Small intestine (tissue), 7 donors: ENCODE measurements at regions not wholly inside any gene's neighbourhood (a gene's known extent, or its start where the extent isn't known, plus 50 kb on each side); places are given as distances from the start of the nearest gene placed in this dataset.
A peak's percentile ranks its signal among the peaks of the same experiment; 100 is the strongest.
"Not testable (repeated sequence)": the region's sequence is repeated elsewhere in the genome, so short reads cannot be mapped to it uniquely, and the experiment has no call there.

Source experiments
- DNase-seq, 2 donors: peaks; one replicate each; pipeline versions ENCODE4 v3.0.0 to v3.0.0-alpha.2; 2013
- FAIRE-seq: peaks from 2 replicates; lab custom pipeline; 2012; peaks lifted over from hg19 to GRCh38; lab: Jason Lieb, UNC
- H3K27ac ChIP-seq, 3 donors: one replicate each; pipeline ENCODE4 v1.5.1; 2013; ENCODE audit warnings: low read length in 2 of 3, mild to moderate bottlenecking in 2 of 3, control low read depth in 1 of 3, inconsistent platforms in 1 of 3, low read depth in 1 of 3, moderate library complexity in 1 of 3
- H3K27me3 ChIP-seq, 3 donors: one replicate each; pipeline ENCODE4 v1.6.1; 2013; ENCODE audit warnings: low read length in 3 of 3, inconsistent platforms in 1 of 3; ENCODE audit not compliant: control insufficient read depth in 3 of 3, insufficient read depth in 3 of 3
- H3K36me3 ChIP-seq, 3 donors: one replicate each; pipeline ENCODE4 v1.6.1; 2013; ENCODE audit warnings: low read length in 3 of 3, inconsistent platforms in 1 of 3, low read depth in 1 of 3, mild to moderate bottlenecking in 1 of 3, moderate library complexity in 1 of 3; ENCODE audit not compliant: control insufficient read depth in 3 of 3, insufficient read depth in 2 of 3
- H3K4me1 ChIP-seq, 3 donors: one replicate each; pipeline ENCODE4 v1.6.1; 2013; ENCODE audit warnings: low read length in 2 of 3, inconsistent platforms in 1 of 3, low read depth in 1 of 3, mild to moderate bottlenecking in 1 of 3, moderate library complexity in 1 of 3; ENCODE audit not compliant: control insufficient read depth in 3 of 3, insufficient read depth in 2 of 3
- H3K4me3 ChIP-seq, 3 donors: one replicate each; pipeline ENCODE4 v1.5.1; 2013; ENCODE audit warnings: low read length in 3 of 3, control low read depth in 1 of 3, inconsistent platforms in 1 of 3, low read depth in 1 of 3, mild to moderate bottlenecking in 1 of 3, moderate library complexity in 1 of 3
- H3K9me3 ChIP-seq, 2 donors: one replicate each; pipeline ENCODE4 v1.6.1; 2013; ENCODE audit warnings: low read depth in 1 of 2, low read length in 1 of 2; ENCODE audit not compliant: control insufficient read depth in 2 of 2, insufficient read depth in 1 of 2
- WGBS, 3 donors: extraction: QIAGEN DNeasy Blood & Tissue Kit; methylation state at CpG; one replicate each; pipeline ENCODE4 v1.1.7; 2013; 5-methylcytosine and 5-hydroxymethylcytosine counted together
- donor health status: healthy with polysubstance abuse.
- donor health status: control.
- donor health status: control.
- donor health status: Bipolar disorder and iron deficiency.
- donor health status: healthy.

DNA sequence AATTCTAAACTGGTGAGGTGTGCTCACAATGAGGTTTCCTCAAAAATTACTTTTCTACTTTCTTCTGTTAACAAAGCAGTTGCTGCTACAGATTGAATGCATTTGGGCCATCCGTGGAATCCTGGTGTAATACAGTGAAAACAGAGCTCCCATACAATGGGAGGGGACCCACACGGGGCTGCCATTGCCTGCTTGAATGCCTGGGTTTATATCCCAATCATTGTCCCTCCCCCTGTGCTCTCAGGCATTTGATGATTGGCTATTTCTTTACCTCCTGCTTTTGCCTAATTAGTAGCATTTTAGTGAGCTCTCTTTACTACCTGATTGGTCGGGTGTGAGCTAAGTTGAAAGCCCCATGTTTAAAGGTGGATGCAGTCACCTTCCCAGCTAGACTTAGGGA is 52.9 kb upstream of the CSF1 start:
- not testable (repeated sequence) for H3K9me3 ChIP-seq, H3K27me3 ChIP-seq, H3K4me3 ChIP-seq, H3K36me3 ChIP-seq, DNase-seq, H3K27ac ChIP-seq, FAIRE-seq
- 75 to 89% (median 83%) methylated on average over 3 of the region's 3 CpGs for WGBS, 3 donors
- H3K4me1 ChIP-seq: peaks cover 0 to 15% (median 0%) of the 10 kb centered on the region in 3 donors

DNA sequence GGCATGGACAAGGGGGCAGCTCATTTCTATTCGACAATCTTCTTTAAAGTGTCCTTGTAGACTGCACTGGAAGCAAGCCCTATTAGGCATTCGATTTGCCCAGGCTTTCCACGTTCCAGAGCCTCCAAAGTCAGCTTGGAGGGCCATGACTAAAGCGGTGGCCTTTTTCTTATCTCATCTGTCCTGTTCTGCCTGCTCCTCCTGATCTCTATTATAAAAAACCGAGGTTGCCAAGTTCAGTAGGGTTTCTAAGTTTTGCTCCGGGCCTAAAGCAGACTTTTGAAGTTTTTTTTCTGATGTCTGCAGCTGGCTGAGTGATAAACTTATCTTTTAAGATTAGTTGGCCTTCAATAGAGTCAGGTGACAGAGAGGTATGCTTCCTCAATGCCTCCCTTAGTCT is 54.7 kb upstream of the CSF1 start:
- FAIRE-seq, H3K9me3 ChIP-seq, H3K4me3 ChIP-seq, H3K36me3 ChIP-seq, H3K27me3 ChIP-seq: not testable (repeated sequence)
- Histone ChIP-seq H3K27ac (peak overlapping the region in 1 of 3 donors; percentile 66), H3K4me1 (peaks cover 0 to 15% (median 0%) of the 10 kb centered on the region in 3 donors)
- 10 to 56% (median 26%) methylated on average over 6 of the region's 6 CpGs for WGBS, 3 donors
- DNase-seq: peak; percentile 17 to 26

DNA sequence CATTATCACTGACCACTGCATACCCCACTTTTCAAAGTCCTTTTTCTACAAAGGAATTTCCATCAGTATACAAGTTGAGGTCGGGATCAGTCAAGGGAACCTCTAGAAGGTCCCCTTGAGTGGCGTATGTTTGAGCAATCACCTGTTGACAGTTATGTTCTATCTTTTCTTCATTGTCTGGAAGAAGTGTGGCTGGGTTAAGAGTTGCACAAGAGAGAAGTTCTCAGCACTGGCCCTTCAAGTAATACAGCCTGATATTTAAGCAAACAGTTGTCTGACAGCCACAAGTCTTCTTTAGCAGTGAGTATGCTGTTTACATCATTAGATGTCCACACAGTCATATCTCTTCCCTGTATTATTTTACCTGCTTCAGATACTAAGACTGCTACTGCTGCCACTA is 56.7 kb upstream of the CSF1 start:
- FAIRE-seq, H3K27me3 ChIP-seq, H3K27ac ChIP-seq, H3K9me3 ChIP-seq, H3K4me3 ChIP-seq, H3K36me3 ChIP-seq, DNase-seq: not testable (repeated sequence)
- peaks cover 0 to 15% (median 0%) of the 10 kb centered on the region in 3 donors for H3K4me1 ChIP-seq
- 77 to 93% (median 91%) methylated on average over 2 of the region's 2 CpGs for WGBS, 3 donors

DNA sequence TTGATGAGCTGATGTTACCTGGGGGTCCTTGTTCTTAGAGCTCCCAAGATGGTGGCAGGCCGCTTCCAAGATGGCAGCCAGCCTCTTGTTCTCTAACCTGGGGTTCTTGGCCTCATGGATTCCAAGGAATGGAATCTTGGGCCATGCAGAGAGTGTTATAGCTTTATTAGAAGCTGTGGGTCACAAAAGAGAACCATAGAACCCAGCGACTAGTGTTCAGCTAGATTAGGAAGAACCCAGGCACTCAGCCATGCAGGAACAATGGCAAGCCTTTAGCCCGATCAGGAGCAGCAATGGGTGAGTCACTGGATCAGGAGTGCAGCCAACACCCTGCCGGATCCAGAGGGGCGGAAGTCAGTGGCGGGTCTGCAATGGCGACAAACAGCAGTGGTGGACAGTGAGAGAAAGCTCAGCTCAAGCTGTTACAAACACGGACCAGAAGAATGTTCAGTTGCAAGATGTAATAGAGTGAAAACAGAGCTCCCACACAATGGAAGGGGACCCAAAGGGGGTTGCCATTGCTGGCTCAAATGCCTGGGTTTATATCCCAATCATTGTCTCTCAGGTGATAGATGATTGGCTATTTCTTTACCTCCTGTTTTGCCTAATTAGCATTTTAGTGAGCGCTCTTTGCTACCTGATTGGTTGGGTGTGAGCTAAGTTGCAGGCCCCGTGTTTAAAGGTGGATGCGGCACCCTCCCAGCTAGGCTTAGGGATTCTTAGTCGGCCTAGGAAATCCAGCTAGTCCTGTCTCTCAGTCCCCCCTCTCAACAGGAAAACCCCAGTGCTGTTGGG is 58.2 kb upstream of the CSF1 start:
- not testable (repeated sequence) for H3K9me3 ChIP-seq, H3K36me3 ChIP-seq, H3K27me3 ChIP-seq, FAIRE-seq, H3K4me3 ChIP-seq, H3K27ac ChIP-seq
- WGBS, 3 donors: 62 to 73% (median 70%) methylated on average over 12 of the region's 12 CpGs
- peak in 1 of 2 donors; percentile 26 for DNase-seq
- H3K4me1 ChIP-seq: peaks cover 0 to 15% (median 0%) of the 10 kb centered on the region in 3 donors

DNA sequence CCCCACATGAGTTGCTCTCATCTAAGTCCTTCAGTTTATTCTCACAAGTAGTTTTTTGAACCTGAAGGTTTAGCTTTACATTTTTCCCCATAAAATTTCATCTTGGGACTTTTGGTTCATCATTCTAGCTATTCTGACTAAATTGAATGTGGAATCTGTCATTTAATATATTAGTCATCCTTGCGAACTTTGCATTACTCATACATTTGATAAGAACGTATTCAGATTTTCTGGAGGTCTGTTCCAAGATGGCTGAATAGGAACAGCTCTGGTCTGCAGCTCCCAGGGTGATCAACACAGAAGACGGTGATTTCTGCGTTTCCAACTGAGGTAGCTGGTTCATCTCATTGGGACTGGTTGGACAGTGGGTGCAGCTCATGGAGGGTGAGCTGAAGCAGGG is 59.8 kb upstream of the CSF1 start:
- FAIRE-seq (no peak), DNase-seq (no peak)
- Histone ChIP-seq H3K27ac (no peak overlapping the region), H3K9me3 (no peaks in the 10 kb centered on the region), H3K27me3 (no peaks in the 10 kb centered on the region), H3K36me3 (no peaks in the 10 kb centered on the region), H3K4me1 (peaks cover 0 to 10% (median 0%) of the 10 kb centered on the region in 3 donors), H3K4me3 (no peak overlapping the region)
- WGBS, 3 donors: 58 to 79% (median 71%) methylated on average over 4 of the region's 4 CpGs

DNA sequence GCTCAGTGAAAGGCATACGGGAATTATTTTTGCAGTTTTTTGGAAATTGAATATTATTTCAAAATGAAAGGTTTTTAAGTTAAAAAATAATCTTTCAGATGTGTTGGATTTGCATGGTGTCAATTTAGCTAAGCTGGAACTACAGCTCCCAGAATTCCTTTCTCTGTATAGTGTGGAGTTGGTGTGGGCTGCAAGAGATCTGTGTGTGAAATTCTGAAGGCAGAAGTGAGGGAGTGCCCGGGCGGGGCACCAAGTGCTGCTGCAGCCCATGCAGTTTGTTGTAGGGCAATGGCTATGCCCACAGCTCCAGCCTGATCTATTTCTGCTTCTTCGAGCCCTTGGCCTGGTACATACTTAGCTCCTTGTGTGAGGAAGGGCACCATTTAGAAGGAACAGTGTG is 60.5 kb upstream of the CSF1 start:
- Histone ChIP-seq H3K27me3 (no peaks in the 10 kb centered on the region), H3K4me3 (no peak overlapping the region), H3K27ac (no peak overlapping the region), H3K4me1 (peaks cover 0 to 3% (median 0%) of the 10 kb centered on the region in 3 donors), H3K9me3 (no peaks in the 10 kb centered on the region), H3K36me3 (no peaks in the 10 kb centered on the region)
- WGBS, 3 donors: 70 to 78% (median 77%) methylated on average over 4 of the region's 4 CpGs
- DNase-seq (peak in 1 of 2 donors; percentile 31), FAIRE-seq (no peak)

DNA sequence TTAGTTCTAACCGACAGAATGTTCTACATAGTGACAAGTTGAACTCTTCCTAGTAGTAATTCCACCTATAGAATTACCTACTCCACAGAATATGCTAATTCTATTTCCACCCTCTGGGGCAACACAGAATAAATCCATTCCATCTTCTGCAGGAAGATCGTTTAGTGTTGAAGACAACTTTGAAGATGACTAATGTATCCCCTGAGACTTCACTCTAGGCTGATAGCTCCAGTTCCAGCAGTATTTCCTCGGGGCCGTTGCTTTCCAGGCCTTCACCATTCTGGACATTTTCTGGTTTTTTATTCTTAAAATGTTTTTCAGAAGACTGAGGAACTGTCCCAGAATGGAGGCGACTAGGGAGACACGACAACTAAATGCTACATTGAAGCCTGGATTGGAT is 61.0 kb upstream of the CSF1 start:
- FAIRE-seq (no peak), DNase-seq (no peak)
- Histone ChIP-seq H3K27ac (no peak overlapping the region), H3K36me3 (no peaks in the 10 kb centered on the region), H3K9me3 (no peaks in the 10 kb centered on the region), H3K4me3 (no peak overlapping the region), H3K27me3 (no peaks in the 10 kb centered on the region), H3K4me1 (no peaks in the 10 kb centered on the region)
- 83 to 97% (median 88%) methylated on average over 6 of the region's 6 CpGs for WGBS, 3 donors

DNA sequence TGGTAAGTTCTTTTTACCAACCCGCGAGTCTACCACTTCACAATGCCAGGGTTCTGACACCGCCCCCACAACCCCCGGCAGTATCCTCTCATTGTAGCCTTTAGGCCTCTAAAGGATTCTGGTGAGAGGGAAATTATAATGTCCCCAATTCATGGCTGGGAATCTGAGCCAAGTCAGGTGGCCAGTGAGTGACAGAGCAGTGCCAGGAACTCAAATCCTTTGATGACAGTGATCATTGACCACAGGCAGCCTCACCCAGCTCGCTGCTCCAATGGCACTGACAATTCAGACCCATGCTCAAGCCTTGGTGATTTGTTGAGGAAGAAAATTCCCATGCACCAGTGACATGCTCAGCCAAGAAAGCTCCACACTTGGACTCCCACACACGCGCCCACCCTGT is 63.4 kb upstream of the CSF1 start:
- Histone ChIP-seq H3K9me3 (no peaks in the 10 kb centered on the region), H3K36me3 (no peaks in the 10 kb centered on the region), H3K4me3 (no peak overlapping the region), H3K4me1 (no peaks in the 10 kb centered on the region), H3K27ac (no peak overlapping the region), H3K27me3 (no peaks in the 10 kb centered on the region)
- WGBS, 3 donors: 79 to 91% (median 84%) methylated on average over 7 of the region's 7 CpGs
- FAIRE-seq: no peak
- no peak for DNase-seq

DNA sequence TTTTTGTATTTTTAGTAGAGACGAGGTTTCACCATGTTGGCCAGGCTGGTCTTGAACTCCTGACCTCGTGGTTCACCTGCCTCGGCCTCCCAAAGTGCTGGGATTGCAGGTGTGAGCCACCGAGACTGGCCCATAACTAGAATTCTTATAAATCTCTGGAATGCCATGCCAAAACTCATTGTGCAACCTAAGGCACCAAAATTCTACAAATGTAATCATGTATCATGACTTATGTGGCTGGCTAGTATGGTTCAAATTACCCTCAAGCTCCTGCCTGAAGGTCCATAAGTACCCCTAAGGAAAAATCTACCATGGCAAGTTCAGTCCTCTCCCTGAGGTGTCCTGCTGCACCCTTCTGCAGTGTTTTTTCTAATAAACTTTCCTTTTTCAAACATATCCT is 63.8 kb upstream of the CSF1 start:
- DNase-seq (no peak), FAIRE-seq (no peak)
- H3K27me3 ChIP-seq: no peaks in the 10 kb centered on the region
- 88 to 93% (median 93%) methylated on average over 4 of the region's 4 CpGs for WGBS, 3 donors
- no peak overlapping the region for H3K27ac ChIP-seq
- H3K4me3 ChIP-seq: no peak overlapping the region
- no peaks in the 10 kb centered on the region for H3K4me1 ChIP-seq
- H3K9me3 ChIP-seq: no peaks in the 10 kb centered on the region
- H3K36me3 ChIP-seq: no peaks in the 10 kb centered on the region
